Astrocyte (in vitro differentiated cells and primary cell): ENCODE measurements at regions not wholly inside any gene's neighbourhood (a gene's known extent, or its start where the extent isn't known, plus 50 kb on each side); places are given as distances from the start of the nearest gene placed in this dataset.

Source experiments
- DNase-seq: peaks from one replicate; pipeline ENCODE4 v3.0.0-alpha.2; 2010; ENCODE audit warnings: low read depth
- FAIRE-seq: peaks from 2 replicates; lab custom pipeline; 2011; peaks lifted over from hg19 to GRCh38; lab: Jason Lieb, UNC
- H2AFZ ChIP-seq: 2 replicates; pipeline ENCODE4 v1.6.0; 2012; ENCODE audit warnings: low read depth, low read length, inconsistent platforms
- H3K27ac ChIP-seq: 2 replicates; pipeline ENCODE4 v1.5.1; 2011; ENCODE audit warnings: low read depth, low read length, inconsistent platforms
- H3K27me3 ChIP-seq: 2 replicates; pipeline ENCODE4 v1.6.0; 2011; ENCODE audit warnings: low read length, inconsistent platforms; ENCODE audit not compliant: insufficient read depth
- H3K36me3 ChIP-seq: 2 replicates; pipeline ENCODE4 v1.5.1; 2011; ENCODE audit warnings: low read length, inconsistent platforms; ENCODE audit not compliant: insufficient read depth
- H3K4me1 ChIP-seq: 2 replicates; pipeline ENCODE4 v1.5.1; 2011; ENCODE audit warnings: low read length, inconsistent platforms; ENCODE audit not compliant: insufficient read depth
- H3K4me2 ChIP-seq: 2 replicates; pipeline ENCODE4 v1.6.0; 2012; ENCODE audit warnings: low read length, inconsistent platforms
- H3K4me3 ChIP-seq: 2 replicates; pipeline ENCODE4 v1.5.1; 2011; ENCODE audit warnings: low read depth, mild to moderate bottlenecking, low read length, inconsistent platforms; ENCODE audit not compliant: insufficient read depth
- H3K79me2 ChIP-seq: 2 replicates; pipeline ENCODE4 v1.6.0; 2012; ENCODE audit warnings: mild to moderate bottlenecking, low read length, inconsistent platforms; ENCODE audit not compliant: insufficient read depth
- H3K9ac ChIP-seq: 2 replicates; pipeline ENCODE4 v1.6.0; 2012; ENCODE audit warnings: mild to moderate bottlenecking, low read length, inconsistent platforms
- H3K9me3 ChIP-seq: 2 replicates; pipeline ENCODE4 v1.5.1; 2012; ENCODE audit warnings: low read depth, mild to moderate bottlenecking, low read length, inconsistent platforms; ENCODE audit not compliant: insufficient read depth
- H4K20me1 ChIP-seq: 2 replicates; pipeline ENCODE4 v1.6.0; 2012; ENCODE audit warnings: low read length, inconsistent platforms; ENCODE audit not compliant: insufficient read depth
- H3K27ac Mint-ChIP-seq: one replicate; pipeline ENCODE4 v1.8.0; 2021; ENCODE audit warnings: mild to moderate bottlenecking, mixed read lengths; ENCODE audit not compliant: unreplicated experiment
- H3K27me3 Mint-ChIP-seq: one replicate; pipeline ENCODE4 v1.8.0; 2021; ENCODE audit warnings: low read depth, mixed read lengths; ENCODE audit not compliant: unreplicated experiment
- H3K36me3 Mint-ChIP-seq: one replicate; pipeline ENCODE4 v1.8.0; 2021; ENCODE audit warnings: low read depth, mixed read lengths; ENCODE audit not compliant: unreplicated experiment
- H3K4me1 Mint-ChIP-seq: one replicate; pipeline ENCODE4 v1.8.0; 2021; ENCODE audit warnings: low read depth, mixed read lengths; ENCODE audit not compliant: unreplicated experiment
- H3K4me3 Mint-ChIP-seq: one replicate; pipeline ENCODE4 v1.8.0; 2021; ENCODE audit warnings: mild to moderate bottlenecking, moderate library complexity, mixed read lengths; ENCODE audit not compliant: unreplicated experiment
- H3K9me3 Mint-ChIP-seq: one replicate; pipeline ENCODE4 v1.8.0; 2021; ENCODE audit warnings: mild to moderate bottlenecking, mixed read lengths; ENCODE audit not compliant: unreplicated experiment
- EZH2 ChIP-seq: IDR thresholded peaks from 2 replicates; pipeline ENCODE4 v1.6.1; 2012; ENCODE audit warnings: mild to moderate bottlenecking, low read length, inconsistent platforms; ENCODE audit not compliant: insufficient read depth
- TF ChIP-seq, protein P1 (sequence below): IDR thresholded peaks from 2 replicates; pipeline ENCODE4 v1.5.1; 2011; ENCODE audit warnings: low read depth, mild to moderate bottlenecking, inconsistent platforms, low read length, moderate library complexity; ENCODE audit not compliant: insufficient read depth

DNA sequence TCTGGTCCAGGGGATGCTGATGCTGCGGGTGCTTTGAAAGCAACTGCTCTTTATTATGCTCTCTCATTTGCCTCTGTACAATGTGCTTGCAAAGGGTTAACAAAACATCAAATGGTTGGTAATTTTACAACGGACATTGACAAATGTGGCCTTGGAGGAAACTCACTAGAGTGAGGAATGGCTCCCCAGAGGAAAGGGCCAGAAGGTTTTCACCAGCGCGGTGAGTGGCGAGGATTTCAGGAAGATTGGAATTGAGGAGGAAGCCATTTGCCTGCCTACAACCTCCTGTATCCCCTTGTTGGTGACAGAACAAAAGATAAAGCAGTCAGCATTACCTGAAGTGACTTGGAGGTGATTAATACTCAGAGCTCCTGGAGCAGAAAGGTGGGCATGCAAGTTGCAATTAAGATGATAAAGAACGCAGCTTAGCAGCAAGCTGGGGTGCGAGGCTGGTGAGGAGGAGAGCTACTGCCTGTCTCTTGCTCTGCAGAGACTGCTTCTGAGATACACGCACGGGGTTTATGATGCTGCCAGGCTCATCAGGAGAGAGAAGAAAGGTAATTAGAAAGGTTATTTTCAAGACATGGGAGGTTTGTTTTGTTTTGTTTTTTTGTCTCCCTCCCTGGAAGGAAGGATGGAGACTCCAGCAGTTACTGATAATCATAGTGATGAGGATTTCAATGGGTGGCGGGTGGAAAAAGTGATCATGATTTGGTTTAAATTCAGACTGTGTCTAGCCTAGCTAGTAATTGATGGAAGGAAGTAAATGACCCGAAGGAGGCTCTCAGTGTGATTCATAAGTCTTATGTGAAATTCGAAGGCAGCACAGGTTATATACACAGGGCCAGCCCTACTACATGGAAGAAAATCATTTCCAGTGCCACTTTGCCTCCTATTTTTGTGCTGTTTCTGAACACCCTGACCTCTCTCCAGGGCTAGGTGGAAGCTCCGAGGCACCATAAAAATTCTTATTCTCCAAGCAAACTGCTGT lies 141.6 kb upstream of the DTNBP1 start:
- Mint-ChIP-seq H3K4me1 (peaks cover 6% of the 10 kb centered on the region), H3K27me3 (peaks cover 16% of the 10 kb centered on the region), H3K36me3 (no peaks in the 10 kb centered on the region), H3K9me3 (no peaks in the 10 kb centered on the region), H3K27ac (no peak overlapping the region), H3K4me3 (no peak overlapping the region)
- Histone ChIP-seq H3K9ac (no peak overlapping the region), H3K9me3 (no peaks in the 10 kb centered on the region), H3K79me2 (no peaks in the 10 kb centered on the region), H3K27me3 (no peaks in the 10 kb centered on the region), H3K27ac (no peak overlapping the region), H3K4me1 (no peaks in the 10 kb centered on the region), H3K4me2 (no peak overlapping the region), H3K36me3 (no peaks in the 10 kb centered on the region), H2AFZ (no peak overlapping the region), H4K20me1 (no peaks in the 10 kb centered on the region), H3K4me3 (no peak overlapping the region)
- FAIRE-seq = no peak
- DNase-seq = no peak
- TF ChIP-seq, protein P1, sequence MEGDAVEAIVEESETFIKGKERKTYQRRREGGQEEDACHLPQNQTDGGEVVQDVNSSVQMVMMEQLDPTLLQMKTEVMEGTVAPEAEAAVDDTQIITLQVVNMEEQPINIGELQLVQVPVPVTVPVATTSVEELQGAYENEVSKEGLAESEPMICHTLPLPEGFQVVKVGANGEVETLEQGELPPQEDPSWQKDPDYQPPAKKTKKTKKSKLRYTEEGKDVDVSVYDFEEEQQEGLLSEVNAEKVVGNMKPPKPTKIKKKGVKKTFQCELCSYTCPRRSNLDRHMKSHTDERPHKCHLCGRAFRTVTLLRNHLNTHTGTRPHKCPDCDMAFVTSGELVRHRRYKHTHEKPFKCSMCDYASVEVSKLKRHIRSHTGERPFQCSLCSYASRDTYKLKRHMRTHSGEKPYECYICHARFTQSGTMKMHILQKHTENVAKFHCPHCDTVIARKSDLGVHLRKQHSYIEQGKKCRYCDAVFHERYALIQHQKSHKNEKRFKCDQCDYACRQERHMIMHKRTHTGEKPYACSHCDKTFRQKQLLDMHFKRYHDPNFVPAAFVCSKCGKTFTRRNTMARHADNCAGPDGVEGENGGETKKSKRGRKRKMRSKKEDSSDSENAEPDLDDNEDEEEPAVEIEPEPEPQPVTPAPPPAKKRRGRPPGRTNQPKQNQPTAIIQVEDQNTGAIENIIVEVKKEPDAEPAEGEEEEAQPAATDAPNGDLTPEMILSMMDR = no peak
- TF ChIP-seq EZH2 = no peak

DNA sequence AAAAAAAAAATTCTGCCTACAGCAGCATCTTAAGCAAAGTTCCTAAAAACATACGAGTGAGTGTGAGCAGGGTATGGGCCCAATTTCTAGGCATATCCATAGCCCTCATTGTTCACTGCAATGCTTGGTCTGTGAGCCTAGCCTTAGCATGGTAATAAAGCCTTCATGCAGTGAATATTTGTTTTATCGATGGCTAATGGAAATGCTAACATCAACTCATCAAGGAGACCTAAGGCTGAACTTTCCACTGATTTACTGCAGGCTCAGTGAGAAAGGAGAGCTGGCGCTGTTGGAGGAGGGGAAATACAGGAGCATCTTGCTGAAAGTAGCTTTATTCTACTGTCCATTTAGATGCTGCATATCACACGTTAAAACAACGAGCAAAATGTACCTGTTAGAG lies 139.6 kb upstream of the DTNBP1 start:
- H3K4me1 ChIP-seq = no peaks in the 10 kb centered on the region
- FAIRE-seq = no peak
- no peaks in the 10 kb centered on the region for H3K79me2 ChIP-seq
- H3K4me3 ChIP-seq = no peak overlapping the region
- Mint-ChIP-seq H3K27ac (no peak overlapping the region), H3K9me3 (peaks cover 3% of the 10 kb centered on the region), H3K27me3 (peaks cover 16% of the 10 kb centered on the region), H3K4me3 (no peak overlapping the region), H3K4me1 (peaks cover 6% of the 10 kb centered on the region), H3K36me3 (no peaks in the 10 kb centered on the region)
- H3K36me3 ChIP-seq = no peaks in the 10 kb centered on the region
- no peaks in the 10 kb centered on the region for H3K27me3 ChIP-seq
- H4K20me1 ChIP-seq = no peaks in the 10 kb centered on the region
- no peaks in the 10 kb centered on the region for H3K9me3 ChIP-seq
- H3K9ac ChIP-seq = no peak overlapping the region
- H3K27ac ChIP-seq = no peak overlapping the region
- H2AFZ ChIP-seq = no peak overlapping the region
- no peak for TF ChIP-seq EZH2
- TF ChIP-seq, protein P1 = no peak
- DNase-seq = no peak
- H3K4me2 ChIP-seq = no peak overlapping the region

DNA sequence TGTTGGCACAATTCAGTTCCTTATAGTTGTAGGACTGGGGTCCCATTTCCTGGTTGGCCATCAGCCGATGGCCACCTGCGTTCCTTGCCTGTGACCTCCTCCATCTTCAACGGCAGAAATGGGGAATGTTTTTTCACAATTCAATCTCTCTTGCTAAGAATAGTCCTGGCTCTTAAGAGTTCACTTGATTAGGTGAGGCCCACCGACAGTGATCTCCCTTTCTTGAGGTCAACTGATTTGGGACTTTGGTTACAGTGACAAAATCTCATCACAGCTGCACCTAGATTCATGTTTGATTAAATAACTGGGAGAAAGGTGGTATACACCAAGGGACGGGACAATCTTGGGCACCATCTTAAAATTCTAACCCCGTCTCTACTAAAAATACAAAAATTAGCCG lies 139.1 kb upstream of the DTNBP1 start:
- H3K27ac Mint-ChIP-seq = no peak overlapping the region
- FAIRE-seq = no peak
- Histone ChIP-seq H3K27me3 (no peaks in the 10 kb centered on the region), H3K36me3 (no peaks in the 10 kb centered on the region), H3K9ac (no peak overlapping the region), H3K4me3 (no peak overlapping the region), H3K4me2 (no peak overlapping the region), H3K9me3 (no peaks in the 10 kb centered on the region), H3K79me2 (no peaks in the 10 kb centered on the region), H3K4me1 (no peaks in the 10 kb centered on the region), H4K20me1 (no peaks in the 10 kb centered on the region), H2AFZ (no peak overlapping the region), H3K27ac (no peak overlapping the region)
- peaks cover 16% of the 10 kb centered on the region for H3K27me3 Mint-ChIP-seq
- H3K36me3 Mint-ChIP-seq = no peaks in the 10 kb centered on the region
- no peak overlapping the region for H3K4me3 Mint-ChIP-seq
- no peak for TF ChIP-seq EZH2
- TF ChIP-seq, protein P1 = no peak
- peaks cover 6% of the 10 kb centered on the region for H3K4me1 Mint-ChIP-seq
- peaks cover 6% of the 10 kb centered on the region for H3K9me3 Mint-ChIP-seq
- DNase-seq = no peak
